ENCODE measurements at regions not wholly inside any gene's neighbourhood (a gene's known extent, or its start where the extent isn't known, plus 50 kb on each side); places are given as distances from the start of the nearest gene placed in this dataset.

DNA sequence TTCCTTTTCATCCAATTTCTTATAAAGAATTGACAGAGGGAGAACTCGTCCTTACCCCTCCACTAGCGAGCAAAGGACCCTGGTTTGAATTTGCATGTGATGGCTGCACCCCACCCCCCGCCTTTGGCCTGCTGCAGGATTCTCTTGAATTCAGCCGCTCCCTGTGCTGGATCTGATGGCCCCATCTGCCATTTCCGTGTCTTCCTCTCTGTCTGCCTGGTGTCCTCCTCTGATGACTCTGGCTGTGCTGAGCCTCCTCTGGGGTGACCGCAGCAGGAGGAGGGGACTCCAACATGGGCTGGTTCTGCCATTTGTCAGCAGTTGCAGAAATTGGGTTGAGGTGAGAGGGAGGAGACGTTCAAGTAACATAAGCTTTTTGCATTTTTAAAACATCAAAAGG, 188.8 kb downstream of the DLL1 start:
- TF ChIP-seq, protein P1, sequence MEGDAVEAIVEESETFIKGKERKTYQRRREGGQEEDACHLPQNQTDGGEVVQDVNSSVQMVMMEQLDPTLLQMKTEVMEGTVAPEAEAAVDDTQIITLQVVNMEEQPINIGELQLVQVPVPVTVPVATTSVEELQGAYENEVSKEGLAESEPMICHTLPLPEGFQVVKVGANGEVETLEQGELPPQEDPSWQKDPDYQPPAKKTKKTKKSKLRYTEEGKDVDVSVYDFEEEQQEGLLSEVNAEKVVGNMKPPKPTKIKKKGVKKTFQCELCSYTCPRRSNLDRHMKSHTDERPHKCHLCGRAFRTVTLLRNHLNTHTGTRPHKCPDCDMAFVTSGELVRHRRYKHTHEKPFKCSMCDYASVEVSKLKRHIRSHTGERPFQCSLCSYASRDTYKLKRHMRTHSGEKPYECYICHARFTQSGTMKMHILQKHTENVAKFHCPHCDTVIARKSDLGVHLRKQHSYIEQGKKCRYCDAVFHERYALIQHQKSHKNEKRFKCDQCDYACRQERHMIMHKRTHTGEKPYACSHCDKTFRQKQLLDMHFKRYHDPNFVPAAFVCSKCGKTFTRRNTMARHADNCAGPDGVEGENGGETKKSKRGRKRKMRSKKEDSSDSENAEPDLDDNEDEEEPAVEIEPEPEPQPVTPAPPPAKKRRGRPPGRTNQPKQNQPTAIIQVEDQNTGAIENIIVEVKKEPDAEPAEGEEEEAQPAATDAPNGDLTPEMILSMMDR (conservative IDR thresholded peaks at IDR 0.05; ENCODE audit: low read depth), result no peak
- H3K27ac ChIP-seq, result no peak overlapping the region
- CTCF ChIA-PET, result no interaction called here
- POLR2A ChIA-PET (ENCODE audit: low non-redundant PET), result no interaction called here
- no peak for DNase-seq (ENCODE audit: low spot score)

GRCh38 chr6:170101281-170102035, 189.4 kb downstream of the DLL1 start:
- no peak for DNase-seq (ENCODE audit: low spot score)
- TF ChIP-seq, protein P1 (conservative IDR thresholded peaks at IDR 0.05; ENCODE audit: low read depth), result no peak
- ChIA-PET CTCF (no interaction called here), POLR2A (ENCODE audit: low non-redundant PET) (no interaction called here)
- H3K27ac ChIP-seq, result no peak overlapping the region

GRCh38 chr6:170100046-170100445, 190.8 kb downstream of the DLL1 start:
- no peak for DNase-seq (ENCODE audit: low spot score)
- POLR2A ChIA-PET (ENCODE audit: low non-redundant PET), result no interaction called here
- TF ChIP-seq, protein P1 (conservative IDR thresholded peaks at IDR 0.05; ENCODE audit: low read depth), result no peak
- no peak overlapping the region for H3K27ac ChIP-seq
- CTCF ChIA-PET, result no interaction called here

DNA sequence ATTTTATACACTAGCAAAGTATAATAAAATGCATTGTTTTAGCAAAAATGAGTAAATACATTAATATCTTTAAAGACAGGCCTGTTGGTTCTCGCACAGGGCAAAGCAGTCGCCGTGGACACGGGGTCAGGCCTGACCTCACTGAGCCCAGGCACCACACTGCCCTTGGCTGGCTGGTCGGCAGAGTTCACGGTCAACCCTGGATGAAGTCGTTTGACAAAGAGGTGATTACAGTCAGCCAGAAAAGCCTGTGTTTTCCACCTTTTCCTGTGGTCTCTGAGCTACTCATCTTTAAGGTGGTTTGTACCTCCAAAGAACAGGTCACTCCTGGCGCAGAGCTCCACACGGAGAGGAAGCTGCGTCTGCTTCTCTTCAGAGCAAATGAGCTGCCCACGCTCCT, 191.5 kb downstream of the DLL1 start:
- no peak overlapping the region for H3K27ac ChIP-seq
- TF ChIP-seq, protein P1 (conservative IDR thresholded peaks at IDR 0.05; ENCODE audit: low read depth), result no peak
- no peak for DNase-seq (ENCODE audit: low spot score)
- ChIA-PET CTCF (no interaction called here), POLR2A (ENCODE audit: low non-redundant PET) (no interaction called here)

DNA sequence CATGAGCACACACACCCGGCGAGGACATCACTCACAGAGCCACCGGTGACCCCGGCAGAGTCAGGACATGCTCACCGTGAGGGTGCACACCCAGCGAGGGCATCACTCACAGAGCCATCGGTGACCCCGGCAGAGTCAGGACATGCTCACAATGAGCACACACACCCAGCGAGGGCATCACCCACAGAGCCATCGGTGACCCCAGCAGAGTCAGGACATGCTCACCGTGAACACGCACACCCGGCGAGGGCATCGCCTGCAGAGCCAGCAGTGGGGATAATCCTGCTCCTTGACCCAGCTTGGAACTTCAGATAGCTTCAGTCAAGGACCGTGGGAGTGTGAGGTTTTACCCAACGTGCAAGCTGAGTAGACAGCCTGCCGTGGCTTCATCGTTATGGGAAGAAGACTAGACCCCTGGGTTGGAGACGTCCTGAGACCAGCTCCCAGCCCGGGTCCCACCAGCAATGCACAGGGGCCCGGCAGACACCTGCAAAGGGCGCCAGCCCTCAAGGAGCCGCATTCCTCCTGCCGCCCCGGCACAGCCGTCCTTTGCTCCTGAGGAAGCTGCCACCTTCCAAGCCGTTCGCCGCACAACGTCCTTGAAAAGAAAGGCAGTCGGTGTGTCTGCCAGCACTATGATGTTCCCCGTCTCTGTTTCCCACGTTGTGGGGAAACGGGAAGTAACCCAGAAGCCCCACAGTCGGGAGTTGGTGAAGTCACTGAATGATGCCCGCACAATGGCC, 192.3 kb downstream of the DLL1 start:
- POLR2A ChIA-PET (ENCODE audit: low non-redundant PET), result no interaction called here
- H3K27ac ChIP-seq, result no peak overlapping the region
- TF ChIP-seq, protein P1 (conservative IDR thresholded peaks at IDR 0.05; ENCODE audit: low read depth), result no peak
- no peak for DNase-seq (ENCODE audit: low spot score)
- CTCF ChIA-PET, result no interaction called here

DNA sequence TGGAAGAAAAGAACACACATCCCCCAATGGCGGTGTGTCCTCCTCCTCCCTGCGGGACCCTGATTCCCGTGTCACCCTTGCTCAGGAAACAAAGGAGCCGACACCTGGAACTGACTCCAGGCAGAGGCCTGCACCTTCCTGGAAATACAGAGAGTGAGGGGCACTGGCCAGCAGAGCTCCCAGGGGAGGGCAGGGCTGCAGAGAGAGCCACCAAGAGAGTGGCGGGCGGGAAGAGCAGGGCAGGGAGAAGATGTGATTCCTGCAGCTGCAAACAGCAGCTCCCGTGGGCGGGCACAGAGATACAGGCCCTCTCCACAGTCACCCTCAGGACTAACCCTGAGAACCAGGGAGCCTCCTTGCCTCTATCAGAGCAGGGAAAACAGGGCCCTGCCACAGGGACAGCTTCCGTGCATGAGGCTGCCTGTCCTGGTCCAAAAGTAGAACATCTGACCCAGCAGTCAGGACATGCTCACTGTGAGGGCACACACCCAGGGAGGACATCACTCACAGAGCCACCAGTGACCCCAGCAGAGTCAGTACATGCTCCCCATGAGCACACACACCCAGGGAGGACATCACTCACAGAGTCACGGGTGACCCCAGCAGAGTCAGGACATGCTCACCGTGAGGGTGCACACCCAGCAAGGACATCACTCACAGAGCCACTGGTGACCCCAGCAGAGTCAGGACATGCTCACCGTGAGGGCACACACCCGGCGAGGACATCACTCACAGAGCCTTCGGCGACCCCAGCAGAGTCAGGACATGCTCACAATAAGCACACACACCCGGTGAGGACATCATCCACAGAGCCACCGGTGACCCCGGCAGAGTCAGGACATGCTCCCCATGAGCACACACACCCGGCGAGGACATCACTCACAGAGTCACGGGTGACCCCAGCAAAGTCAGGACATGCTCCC, 193.1 kb downstream of the DLL1 start:
- ChIA-PET CTCF (no interaction called here), POLR2A (ENCODE audit: low non-redundant PET) (no interaction called here)
- TF ChIP-seq, protein P1 (conservative IDR thresholded peaks at IDR 0.05; ENCODE audit: low read depth), result no peak
- H3K27ac ChIP-seq, result no peak overlapping the region
- DNase-seq (ENCODE audit: low spot score), result no peak

All from RWPE1 (cell line).